ENCODE measurements at regions not wholly inside any gene's neighbourhood (a gene's known extent, or its start where the extent isn't known, plus 50 kb on each side); places are given as distances from the start of the nearest gene placed in this dataset.

- TF ChIP-seq POLR2A (IDR thresholded peaks at IDR 0.05; ENCODE audit: low read length): no peak
- no peak for TF ChIP-seq GATA1 (IDR thresholded peaks at IDR 0.05; ENCODE audit: low read depth, low read length)
Measured at GRCh38 chr16:73403291-73403690, 355.4 kb upstream of the ZFHX3 start.
